Panc1 (cell line): ENCODE measurements at regions not wholly inside any gene's neighbourhood (a gene's known extent, or its start where the extent isn't known, plus 50 kb on each side); places are given as distances from the start of the nearest gene placed in this dataset.

ENCODE experiments used
- ATAC-seq: fragments of 200-7000 bp; cut with Tn5 transposase; 2 replicates; pipeline ENCODE4 v1.9.1; 2020; ENCODE audit warnings: mild to moderate bottlenecking, moderate library complexity
- BruUV-seq: library from RNA; stranded (reverse); fragments of 400-500 nt; replicated peaks from 2 replicates; lab custom pipeline; 2021; lab: Mats Ljungman, UMichigan
- CTCF ChIA-PET: fragments of 300-600 bp; sonication (Branson Sonifier 250); formaldehyde crosslinking; loops from one replicate; lab custom pipeline; 2022; ENCODE audit warnings: antibody characterized with exemption; lab: Charles Lee
- POLR2A ChIA-PET: fragments of 300-600 bp; sonication (Branson Sonifier 250); formaldehyde crosslinking; loops from one replicate; lab custom pipeline; 2022; ENCODE audit warnings: antibody characterized with exemption; lab: Charles Lee
- DNase-seq: peaks from one replicate; pipeline ENCODE4 v3.0.0-alpha.2; 2010; ENCODE audit warnings: low read depth, low spot score
- H3K27ac ChIP-seq: 2 replicates; pipeline ENCODE4 v1.5.1; 2011; ENCODE audit warnings: mild to moderate bottlenecking, low read length, inconsistent platforms
- H3K27me3 ChIP-seq: fragments of 200-500 bp; sonication (Bioruptor generic); 2 replicates; pipeline ENCODE4 v1.6.0; 2014; ENCODE audit warnings: low read length, inconsistent platforms; ENCODE audit not compliant: control insufficient read depth, insufficient read depth
- H3K36me3 ChIP-seq: fragments of 200-500 bp; sonication (Bioruptor generic); 2 replicates; pipeline ENCODE4 v1.5.1; 2014; ENCODE audit warnings: inconsistent platforms, mild to moderate bottlenecking, low read length, moderate library complexity; ENCODE audit not compliant: control insufficient read depth, insufficient read depth
- H3K4me1 ChIP-seq: 2 replicates; pipeline ENCODE4 v1.5.1; 2011; ENCODE audit warnings: inconsistent platforms, mild to moderate bottlenecking, low read length, moderate library complexity; ENCODE audit not compliant: control insufficient read depth, insufficient read depth
- H3K4me3 ChIP-seq, 2 experiments: 2 replicates each; pipeline ENCODE4 v1.5.1; 2011 to 2012; ENCODE audit warnings: low read depth in 2 of 2, low read length in 2 of 2, mild to moderate bottlenecking in 2 of 2, inconsistent platforms in 1 of 2, moderate library complexity in 1 of 2
- H3K9me3 ChIP-seq: fragments of 200-500 bp; sonication (Bioruptor generic); 2 replicates; pipeline ENCODE4 v1.5.1; 2014; ENCODE audit warnings: low read depth, mild to moderate bottlenecking, inconsistent platforms, low read length, moderate library complexity; ENCODE audit not compliant: control insufficient read depth, insufficient read depth
- POLR2AphosphoS5 ChIP-seq: IDR thresholded peaks from 2 replicates; pipeline ENCODE4 v1.6.1; 2012; ENCODE audit warnings: mild to moderate bottlenecking, low read depth, low read length, moderate library complexity
- SIN3A ChIP-seq: IDR thresholded peaks from 2 replicates; pipeline ENCODE4 v1.6.1; 2012; ENCODE audit warnings: low read depth, mild to moderate bottlenecking, low read length, moderate library complexity, borderline replicate concordance; ENCODE audit not compliant: insufficient read depth
- TCF7L2 ChIP-seq: IDR thresholded peaks from 2 replicates; pipeline ENCODE4 v1.6.1; 2011; ENCODE audit warnings: mild to moderate bottlenecking, low read depth, low read length, inconsistent platforms
- in situ Hi-C: cut with HindIII; loops from 2 replicates; pipeline ENCODE4 v1.10.0; 2016; ENCODE audit warnings: low sequenced_read_pairs, low pct_unique_long_range_greater_than_20kb
- intact Hi-C: fragments of 100-400 bp; cut with micrococcal nuclease; formaldehyde crosslinking; loops from one replicate; pipeline ENCODE4 v1.10.0; 2022; ENCODE audit not compliant: unreplicated experiment
- TF ChIP-seq, protein P1 (sequence below): fragments of 450-650 bp; IDR thresholded peaks from 2 replicates; pipeline ENCODE4 v1.5.1; 2017; ENCODE audit warnings: mild to moderate bottlenecking
- TF ChIP-seq, protein P2 (sequence below), 2 experiments: IDR thresholded peaks; 2 replicates each; pipeline ENCODE4 v1.6.1; 2011 to 2012; ENCODE audit warnings: low read depth in 2 of 2, control low read depth in 1 of 2, low read length in 1 of 2, mild to moderate bottlenecking in 1 of 2, moderate library complexity in 1 of 2; ENCODE audit not compliant: insufficient read depth in 1 of 2

DNA sequence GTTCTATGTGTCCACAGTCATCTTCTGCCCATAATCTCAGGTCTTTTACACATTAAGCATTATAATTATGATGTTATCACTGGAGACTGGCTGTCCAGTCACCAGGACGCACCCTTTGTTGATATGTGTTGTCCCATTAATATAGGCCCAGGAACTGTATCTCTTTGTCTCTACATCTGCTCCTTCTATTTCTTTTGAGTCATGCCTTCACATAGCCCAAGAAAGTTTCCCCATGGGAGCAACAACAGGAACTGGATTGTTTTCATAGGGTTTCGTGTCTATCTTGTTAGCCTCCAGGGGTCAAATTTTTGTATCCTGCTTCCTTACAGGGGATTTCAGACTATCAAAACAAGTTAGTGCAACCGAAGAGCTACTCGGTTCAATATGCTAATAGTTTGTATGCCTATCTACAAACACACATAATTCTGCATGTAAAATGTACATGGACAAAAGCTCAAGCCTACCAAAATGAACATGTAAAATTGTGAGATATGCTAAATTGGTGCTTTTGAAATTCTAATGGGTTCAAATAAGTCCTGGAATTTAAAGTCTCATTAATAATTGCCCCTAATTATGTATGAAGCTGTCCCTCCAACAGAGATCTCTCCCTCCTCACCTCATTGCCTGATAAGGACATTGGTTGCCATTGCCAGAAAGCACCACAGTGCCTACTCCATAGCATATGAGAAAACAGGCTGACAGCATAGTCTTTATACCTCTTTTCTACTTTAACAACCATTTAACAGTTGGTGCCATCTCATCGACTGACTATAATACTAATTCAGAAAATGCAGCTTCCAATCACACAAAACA is 99.8 kb upstream of the DIO2 start:
- Histone ChIP-seq H3K27ac (no peak overlapping the region), H3K36me3 (no peaks in the 10 kb centered on the region), H3K4me3 (no peak overlapping the region), H3K27me3 (no peaks in the 10 kb centered on the region), H3K9me3 (no peaks in the 10 kb centered on the region), H3K4me1 (no peaks in the 10 kb centered on the region)
- POLR2A ChIA-PET = no interaction called here
- in situ Hi-C loops (no loop called here), intact Hi-C loops (no loop called here)
- CTCF ChIA-PET = interaction anchor here (0.6 kb wide), 1 partner anchor 940 kb away, joined by 5 read pairs; no protein-coding TSS in a partner anchor
- no TSS peak for BruUV-seq
- DNase-seq = no peak
- TF ChIP-seq, protein P1, sequence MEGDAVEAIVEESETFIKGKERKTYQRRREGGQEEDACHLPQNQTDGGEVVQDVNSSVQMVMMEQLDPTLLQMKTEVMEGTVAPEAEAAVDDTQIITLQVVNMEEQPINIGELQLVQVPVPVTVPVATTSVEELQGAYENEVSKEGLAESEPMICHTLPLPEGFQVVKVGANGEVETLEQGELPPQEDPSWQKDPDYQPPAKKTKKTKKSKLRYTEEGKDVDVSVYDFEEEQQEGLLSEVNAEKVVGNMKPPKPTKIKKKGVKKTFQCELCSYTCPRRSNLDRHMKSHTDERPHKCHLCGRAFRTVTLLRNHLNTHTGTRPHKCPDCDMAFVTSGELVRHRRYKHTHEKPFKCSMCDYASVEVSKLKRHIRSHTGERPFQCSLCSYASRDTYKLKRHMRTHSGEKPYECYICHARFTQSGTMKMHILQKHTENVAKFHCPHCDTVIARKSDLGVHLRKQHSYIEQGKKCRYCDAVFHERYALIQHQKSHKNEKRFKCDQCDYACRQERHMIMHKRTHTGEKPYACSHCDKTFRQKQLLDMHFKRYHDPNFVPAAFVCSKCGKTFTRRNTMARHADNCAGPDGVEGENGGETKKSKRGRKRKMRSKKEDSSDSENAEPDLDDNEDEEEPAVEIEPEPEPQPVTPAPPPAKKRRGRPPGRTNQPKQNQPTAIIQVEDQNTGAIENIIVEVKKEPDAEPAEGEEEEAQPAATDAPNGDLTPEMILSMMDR = no peak
- no peak for TF ChIP-seq SIN3A
- no peak for TF ChIP-seq POLR2AphosphoS5
- TF ChIP-seq, protein P2, sequence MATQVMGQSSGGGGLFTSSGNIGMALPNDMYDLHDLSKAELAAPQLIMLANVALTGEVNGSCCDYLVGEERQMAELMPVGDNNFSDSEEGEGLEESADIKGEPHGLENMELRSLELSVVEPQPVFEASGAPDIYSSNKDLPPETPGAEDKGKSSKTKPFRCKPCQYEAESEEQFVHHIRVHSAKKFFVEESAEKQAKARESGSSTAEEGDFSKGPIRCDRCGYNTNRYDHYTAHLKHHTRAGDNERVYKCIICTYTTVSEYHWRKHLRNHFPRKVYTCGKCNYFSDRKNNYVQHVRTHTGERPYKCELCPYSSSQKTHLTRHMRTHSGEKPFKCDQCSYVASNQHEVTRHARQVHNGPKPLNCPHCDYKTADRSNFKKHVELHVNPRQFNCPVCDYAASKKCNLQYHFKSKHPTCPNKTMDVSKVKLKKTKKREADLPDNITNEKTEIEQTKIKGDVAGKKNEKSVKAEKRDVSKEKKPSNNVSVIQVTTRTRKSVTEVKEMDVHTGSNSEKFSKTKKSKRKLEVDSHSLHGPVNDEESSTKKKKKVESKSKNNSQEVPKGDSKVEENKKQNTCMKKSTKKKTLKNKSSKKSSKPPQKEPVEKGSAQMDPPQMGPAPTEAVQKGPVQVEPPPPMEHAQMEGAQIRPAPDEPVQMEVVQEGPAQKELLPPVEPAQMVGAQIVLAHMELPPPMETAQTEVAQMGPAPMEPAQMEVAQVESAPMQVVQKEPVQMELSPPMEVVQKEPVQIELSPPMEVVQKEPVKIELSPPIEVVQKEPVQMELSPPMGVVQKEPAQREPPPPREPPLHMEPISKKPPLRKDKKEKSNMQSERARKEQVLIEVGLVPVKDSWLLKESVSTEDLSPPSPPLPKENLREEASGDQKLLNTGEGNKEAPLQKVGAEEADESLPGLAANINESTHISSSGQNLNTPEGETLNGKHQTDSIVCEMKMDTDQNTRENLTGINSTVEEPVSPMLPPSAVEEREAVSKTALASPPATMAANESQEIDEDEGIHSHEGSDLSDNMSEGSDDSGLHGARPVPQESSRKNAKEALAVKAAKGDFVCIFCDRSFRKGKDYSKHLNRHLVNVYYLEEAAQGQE (IDR thresholded peaks at IDR 0.05; ENCODE audit: insufficient read depth in 1 of 2, low read depth in 2 of 2, low read length in 1 of 2) = no peak
- TF ChIP-seq TCF7L2 = no peak
- ATAC-seq = no peak

DNA sequence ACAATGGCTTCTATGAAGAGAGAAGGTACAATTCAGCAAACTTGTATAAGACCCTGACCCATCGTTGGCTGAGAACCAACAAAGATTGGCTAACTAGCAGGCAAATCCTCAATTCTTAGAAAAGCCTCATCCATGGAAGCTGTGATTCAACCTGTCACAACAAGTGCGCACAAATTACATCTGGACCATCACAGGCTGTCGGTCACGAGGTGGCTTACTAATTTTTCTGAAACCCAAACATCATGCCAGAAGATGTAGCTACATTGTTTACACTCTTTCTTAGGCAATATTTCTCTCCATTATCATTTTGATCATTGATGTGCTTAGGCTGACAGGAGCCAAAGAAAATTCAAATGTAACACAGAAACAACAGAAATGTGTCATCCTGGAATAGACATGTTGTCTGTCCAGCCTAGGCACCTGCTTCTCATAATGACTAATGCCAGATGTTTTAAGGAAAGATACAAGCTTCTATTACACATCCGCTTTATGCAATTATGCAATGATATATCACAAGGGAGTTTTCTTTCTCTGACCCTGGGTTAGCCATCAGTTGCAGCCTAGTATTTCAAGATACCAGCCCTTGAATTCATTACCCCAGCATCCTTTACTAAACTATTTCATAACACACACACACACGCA is 92.9 kb upstream of the DIO2 start:
- H3K4me1 ChIP-seq = no peaks in the 10 kb centered on the region
- ATAC-seq (no peak), DNase-seq (no peak)
- no peak overlapping the region for H3K4me3 ChIP-seq
- in situ Hi-C loops = no loop called here
- no peaks in the 10 kb centered on the region for H3K36me3 ChIP-seq
- ChIA-PET POLR2A (no interaction called here), CTCF (no interaction called here)
- H3K27ac ChIP-seq = no peak overlapping the region
- BruUV-seq = no TSS peak
- no peaks in the 10 kb centered on the region for H3K9me3 ChIP-seq
- no peaks in the 10 kb centered on the region for H3K27me3 ChIP-seq
- TF ChIP-seq, protein P2 (IDR thresholded peaks at IDR 0.05; ENCODE audit: insufficient read depth in 1 of 2, low read depth in 2 of 2, low read length in 1 of 2) = no peak
- TF ChIP-seq SIN3A (no peak), TCF7L2 (no peak), POLR2AphosphoS5 (no peak)
- TF ChIP-seq, protein P1 = no peak
- intact Hi-C loops = no loop called here
